Gastroesophageal sphincter (tissue), 4 donors: ENCODE measurements at regions not wholly inside any gene's neighbourhood (a gene's known extent, or its start where the extent isn't known, plus 50 kb on each side); places are given as distances from the start of the nearest gene placed in this dataset.

Experiments
- ATAC-seq: fragments of 150-250 bp; one replicate; pipeline ENCODE4 v1.9.1; 2016; ENCODE audit warnings: mild to moderate bottlenecking, moderate library complexity
- H3K27ac ChIP-seq, 4 donors: fragments of 200-600 bp; sonication (generic) in 3 of 4; 1 replicate in 3 of 4; 2 replicates in 1 of 4; pipeline ENCODE4 v1.5.1; 2016 to 2019
- H3K27me3 ChIP-seq: fragments of 200-600 bp; sonication (generic); one replicate; pipeline ENCODE4 v1.5.1; 2019
- H3K36me3 ChIP-seq, 2 donors: fragments of 200-600 bp; sonication (generic); one replicate each; pipeline ENCODE4 v1.5.1; 2019; ENCODE audit warnings: control low read depth in 1 of 2
- H3K4me1 ChIP-seq, 3 donors: fragments of 200-600 bp; sonication (generic); 1 replicate in 2 of 3; 2 replicates in 1 of 3; pipeline ENCODE4 v1.5.1; 2016 to 2019; ENCODE audit warnings: control low read depth in 2 of 3
- H3K4me3 ChIP-seq, 2 donors: fragments of 200-600 bp; sonication (generic); one replicate each; pipeline ENCODE4 v1.5.1; 2019; ENCODE audit warnings: mild to moderate bottlenecking in 1 of 2, moderate library complexity in 1 of 2
- H3K9me3 ChIP-seq, 3 donors: fragments of 200-600 bp; sonication (generic); one replicate each; pipeline ENCODE4 v1.5.1; 2017 to 2019; ENCODE audit warnings: control low read depth in 2 of 3
- EP300 ChIP-seq: sonication (generic); formaldehyde crosslinking; IDR thresholded peaks from one replicate; pipeline ENCODE4 v1.6.1; 2017; ENCODE audit warnings: antibody characterized with exemption, mild to moderate bottlenecking
- POLR2A ChIP-seq, 2 donors: fragments of 450-650 bp; IDR thresholded peaks; one replicate each; pipeline ENCODE4 v1.6.1; 2017; ENCODE audit warnings: antibody characterized with exemption in 2 of 2, mild to moderate bottlenecking in 2 of 2, moderate library complexity in 1 of 2
- POLR2AphosphoS5 ChIP-seq: sonication (generic); formaldehyde crosslinking; IDR thresholded peaks from one replicate; pipeline ENCODE4 v1.6.1; 2017; ENCODE audit warnings: antibody characterized with exemption
- WGBS, 2 donors: methylation state at CpG; one replicate each; pipeline ENCODE4 v1.1.5; 2018; ENCODE audit warnings: low coverage in 1 of 2; 5-methylcytosine and 5-hydroxymethylcytosine counted together
- TF ChIP-seq, protein P1 (sequence below), 4 experiments: fragments of 200-600 bp in 2 of 4; fragments of 450-650 bp in 2 of 4; sonication (generic) in 1 of 4; IDR thresholded peaks; one replicate each; pipeline ENCODE4 v1.5.1; 2017 to 2019; ENCODE audit warnings: antibody characterized with exemption in 4 of 4, mild to moderate bottlenecking in 2 of 4, moderate library complexity in 2 of 4

DNA sequence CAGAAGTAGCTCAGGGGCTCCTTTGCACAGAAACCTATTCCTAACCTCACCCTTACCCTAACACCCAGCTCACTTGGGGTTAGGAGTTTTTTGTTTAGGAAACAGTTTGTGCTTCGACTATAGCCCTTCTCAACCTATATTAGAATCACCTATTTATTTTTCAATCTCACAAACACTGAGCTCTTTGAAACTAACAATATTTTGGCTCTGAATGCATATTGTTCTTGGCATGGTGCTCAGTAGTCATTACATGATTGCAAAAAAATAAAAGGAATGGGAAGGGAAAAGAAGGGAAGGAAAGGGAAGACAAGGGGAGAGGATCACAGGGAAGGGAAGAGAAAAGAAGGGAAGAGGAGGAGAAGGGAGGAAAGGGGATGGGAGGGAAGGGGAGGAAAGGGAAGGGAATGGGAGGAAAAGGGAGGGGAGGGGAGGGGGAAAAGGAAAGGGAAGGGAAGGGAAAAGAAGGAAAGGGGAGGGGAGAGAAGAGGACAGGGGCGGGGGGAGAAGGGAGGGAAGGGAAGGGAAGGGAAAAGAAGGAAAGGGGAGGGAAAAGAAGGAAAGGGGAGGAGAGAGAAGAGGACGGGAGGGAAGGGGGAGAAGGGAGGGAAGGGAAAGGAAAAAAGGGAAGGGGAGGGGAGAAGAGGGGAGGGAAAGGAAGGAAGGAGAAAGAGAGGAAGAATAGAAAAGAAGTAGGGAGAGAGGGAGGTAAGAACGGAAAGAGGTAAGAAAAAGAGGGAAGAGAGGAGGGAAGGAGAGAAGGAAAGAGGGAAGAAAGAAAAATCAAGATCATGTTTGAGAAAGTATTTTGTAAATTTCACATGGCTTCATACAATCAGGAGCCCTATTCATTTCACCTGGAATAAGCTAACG, 484.1 kb upstream of the NFIA start:
- Histone ChIP-seq H3K27me3 (no peaks in the 10 kb centered on the region), H3K4me1 (no peaks in the 10 kb centered on the region), H3K4me3 (no peak overlapping the region), H3K27ac (no peak overlapping the region), H3K9me3 (peaks cover 0 to 11% (median 0%) of the 10 kb centered on the region in 3 donors), H3K36me3 (no peaks in the 10 kb centered on the region)
- TF ChIP-seq POLR2A (IDR thresholded peaks at IDR 0.05) (no peak), EP300 (no peak), POLR2AphosphoS5 (no peak)
- TF ChIP-seq, protein P1, sequence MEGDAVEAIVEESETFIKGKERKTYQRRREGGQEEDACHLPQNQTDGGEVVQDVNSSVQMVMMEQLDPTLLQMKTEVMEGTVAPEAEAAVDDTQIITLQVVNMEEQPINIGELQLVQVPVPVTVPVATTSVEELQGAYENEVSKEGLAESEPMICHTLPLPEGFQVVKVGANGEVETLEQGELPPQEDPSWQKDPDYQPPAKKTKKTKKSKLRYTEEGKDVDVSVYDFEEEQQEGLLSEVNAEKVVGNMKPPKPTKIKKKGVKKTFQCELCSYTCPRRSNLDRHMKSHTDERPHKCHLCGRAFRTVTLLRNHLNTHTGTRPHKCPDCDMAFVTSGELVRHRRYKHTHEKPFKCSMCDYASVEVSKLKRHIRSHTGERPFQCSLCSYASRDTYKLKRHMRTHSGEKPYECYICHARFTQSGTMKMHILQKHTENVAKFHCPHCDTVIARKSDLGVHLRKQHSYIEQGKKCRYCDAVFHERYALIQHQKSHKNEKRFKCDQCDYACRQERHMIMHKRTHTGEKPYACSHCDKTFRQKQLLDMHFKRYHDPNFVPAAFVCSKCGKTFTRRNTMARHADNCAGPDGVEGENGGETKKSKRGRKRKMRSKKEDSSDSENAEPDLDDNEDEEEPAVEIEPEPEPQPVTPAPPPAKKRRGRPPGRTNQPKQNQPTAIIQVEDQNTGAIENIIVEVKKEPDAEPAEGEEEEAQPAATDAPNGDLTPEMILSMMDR (IDR thresholded peaks at IDR 0.05) = no peak
- no peak for ATAC-seq
- WGBS, 2 donors = 76 to 78% methylated on average over 3 to 5 of the region's 5 CpGs

- WGBS, 2 donors = 74 to 78% methylated on average over 7 to 8 of the region's 8 CpGs
Observed at GRCh38 chr1:60596791-60597750, 485.3 kb upstream of the NFIA start.

DNA sequence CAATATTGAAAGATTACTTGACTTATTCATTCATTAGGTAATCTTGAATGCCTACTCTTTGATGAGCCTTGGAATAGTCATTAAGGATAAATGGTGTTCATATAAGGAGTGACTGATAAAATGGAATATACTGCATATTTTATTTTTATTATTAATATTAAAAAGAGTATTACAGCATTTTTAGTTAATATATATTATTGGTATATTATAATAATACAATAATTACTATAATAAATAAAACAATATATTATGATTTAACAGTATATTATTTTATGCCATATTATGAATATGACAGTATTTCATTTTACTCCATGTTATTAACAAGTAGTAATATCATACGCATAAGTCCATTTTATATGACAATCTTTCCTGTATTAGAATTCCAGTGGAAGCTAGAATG, 490.8 kb upstream of the NFIA start:
- Histone ChIP-seq H3K27me3 (no peaks in the 10 kb centered on the region), H3K4me3 (no peak overlapping the region), H3K36me3 (no peaks in the 10 kb centered on the region), H3K27ac (no peak overlapping the region), H3K4me1 (no peaks in the 10 kb centered on the region), H3K9me3 (peaks cover 0 to 10% (median 0%) of the 10 kb centered on the region in 3 donors)
- WGBS, 2 donors = 94 to 100% methylated on average over 1 of the region's 1 CpG
- no peak for ATAC-seq
- TF ChIP-seq, protein P1 (IDR thresholded peaks at IDR 0.05) = no peak
- TF ChIP-seq POLR2A (IDR thresholded peaks at IDR 0.05) (no peak), POLR2AphosphoS5 (no peak), EP300 (no peak)

More at GRCh38 chr1:60596791-60597750, 485.3 kb upstream of the NFIA start:
- ATAC-seq = no peak
- Histone ChIP-seq H3K36me3 (no peaks in the 10 kb centered on the region), H3K4me3 (no peak overlapping the region), H3K27me3 (no peaks in the 10 kb centered on the region), H3K4me1 (no peaks in the 10 kb centered on the region), H3K9me3 (peaks cover 0 to 11% (median 0%) of the 10 kb centered on the region in 3 donors), H3K27ac (no peak overlapping the region)
- TF ChIP-seq EP300 (no peak), POLR2AphosphoS5 (no peak), POLR2A (IDR thresholded peaks at IDR 0.05) (no peak)
- TF ChIP-seq, protein P1 (IDR thresholded peaks at IDR 0.05) = no peak

GRCh38 chr1:60589916-60590315, 492.4 kb upstream of the NFIA start:
- no peaks in the 10 kb centered on the region for H3K4me1 ChIP-seq
- no peak for ATAC-seq
- H3K27ac ChIP-seq = no peak overlapping the region
- TF ChIP-seq POLR2A (IDR thresholded peaks at IDR 0.05) (no peak), EP300 (no peak), POLR2AphosphoS5 (no peak)
- TF ChIP-seq, protein P1 (IDR thresholded peaks at IDR 0.05) = no peak
- H3K36me3 ChIP-seq = no peaks in the 10 kb centered on the region
- H3K9me3 ChIP-seq = no peaks in the 10 kb centered on the region
- H3K27me3 ChIP-seq = no peaks in the 10 kb centered on the region
- no peak overlapping the region for H3K4me3 ChIP-seq
